ENCODE measurements at regions not wholly inside any gene's neighbourhood (a gene's known extent, or its start where the extent isn't known, plus 50 kb on each side); places are given as distances from the start of the nearest gene placed in this dataset.

GRCh38 chr3:182220471-182220870 lies 508.7 kb downstream of the SOX2 start:
- Histone ChIP-seq H3K4me3 (ENCODE audit: extremely low read depth, insufficient read depth, low read length, poor library complexity, severe bottlenecking) (no peak overlapping the region), H3K4me1 (ENCODE audit: control insufficient read depth, insufficient read depth, low read length, poor library complexity, severe bottlenecking) (no peaks in the 10 kb centered on the region), H3K27ac (ENCODE audit: low read depth, low read length, severe bottlenecking) (no peak overlapping the region), H3K36me3 (ENCODE audit: control insufficient read depth, insufficient read depth, low read length) (no peaks in the 10 kb centered on the region), H3K9me3 (ENCODE audit: control insufficient read depth, low read length) (no peaks in the 10 kb centered on the region)
- no CpG with 5 or more reads among the region's 1 CpG for WGBS, 2 experiments (ENCODE audit: insufficient coverage in 2 of 2)

- WGBS, 2 experiments (ENCODE audit: insufficient coverage in 2 of 2) = 29 to 47% methylated on average over 2 to 3 of the region's 4 CpGs
- no peaks in the 10 kb centered on the region for H3K4me1 ChIP-seq (ENCODE audit: control insufficient read depth, insufficient read depth, low read length, poor library complexity, severe bottlenecking)
- no peaks in the 10 kb centered on the region for H3K36me3 ChIP-seq (ENCODE audit: control insufficient read depth, insufficient read depth, low read length)
- H3K9me3 ChIP-seq (ENCODE audit: control insufficient read depth, low read length) = no peaks in the 10 kb centered on the region
- no peak overlapping the region for H3K27ac ChIP-seq (ENCODE audit: low read depth, low read length, severe bottlenecking)
- H3K4me3 ChIP-seq (ENCODE audit: extremely low read depth, insufficient read depth, low read length, poor library complexity, severe bottlenecking) = no peak overlapping the region
Measured at GRCh38 chr3:182226995-182227394, 515.3 kb downstream of the SOX2 start.

- Histone ChIP-seq H3K27ac (ENCODE audit: low read depth, low read length, severe bottlenecking) (no peak overlapping the region), H3K4me3 (ENCODE audit: extremely low read depth, insufficient read depth, low read length, poor library complexity, severe bottlenecking) (no peak overlapping the region), H3K9me3 (ENCODE audit: control insufficient read depth, low read length) (no peaks in the 10 kb centered on the region), H3K36me3 (ENCODE audit: control insufficient read depth, insufficient read depth, low read length) (no peaks in the 10 kb centered on the region), H3K4me1 (ENCODE audit: control insufficient read depth, insufficient read depth, low read length, poor library complexity, severe bottlenecking) (peaks cover 5% of the 10 kb centered on the region)
- WGBS, 2 experiments (ENCODE audit: insufficient coverage in 2 of 2) = no CpG with 5 or more reads among the region's 1 CpG
Measured at GRCh38 chr3:182233405-182233804, 521.7 kb downstream of the SOX2 start.

GRCh38 chr3:182233957-182234356 lies 522.2 kb downstream of the SOX2 start:
- WGBS, 2 experiments (ENCODE audit: insufficient coverage in 2 of 2) = 17 to 57% methylated on average over 1 of the region's 3 CpGs
- H3K9me3 ChIP-seq (ENCODE audit: control insufficient read depth, low read length) = no peaks in the 10 kb centered on the region
- no peaks in the 10 kb centered on the region for H3K36me3 ChIP-seq (ENCODE audit: control insufficient read depth, insufficient read depth, low read length)
- H3K4me3 ChIP-seq (ENCODE audit: extremely low read depth, insufficient read depth, low read length, poor library complexity, severe bottlenecking) = no peak overlapping the region
- H3K27ac ChIP-seq (ENCODE audit: low read depth, low read length, severe bottlenecking) = no peak overlapping the region
- H3K4me1 ChIP-seq (ENCODE audit: control insufficient read depth, insufficient read depth, low read length, poor library complexity, severe bottlenecking) = peaks cover 5% of the 10 kb centered on the region

GRCh38 chr3:182234881-182235280 lies 523.2 kb downstream of the SOX2 start:
- Histone ChIP-seq H3K36me3 (ENCODE audit: control insufficient read depth, insufficient read depth, low read length) (no peaks in the 10 kb centered on the region), H3K4me1 (ENCODE audit: control insufficient read depth, insufficient read depth, low read length, poor library complexity, severe bottlenecking) (peaks cover 5% of the 10 kb centered on the region), H3K4me3 (ENCODE audit: extremely low read depth, insufficient read depth, low read length, poor library complexity, severe bottlenecking) (no peak overlapping the region), H3K9me3 (ENCODE audit: control insufficient read depth, low read length) (no peaks in the 10 kb centered on the region), H3K27ac (ENCODE audit: low read depth, low read length, severe bottlenecking) (no peak overlapping the region)
- no CpG with 5 or more reads among the region's 2 CpGs for WGBS, 2 experiments (ENCODE audit: insufficient coverage in 2 of 2)

- peaks cover 5% of the 10 kb centered on the region for H3K4me1 ChIP-seq (ENCODE audit: control insufficient read depth, insufficient read depth, low read length, poor library complexity, severe bottlenecking)
- no peak overlapping the region for H3K27ac ChIP-seq (ENCODE audit: low read depth, low read length, severe bottlenecking)
- H3K36me3 ChIP-seq (ENCODE audit: control insufficient read depth, insufficient read depth, low read length) = no peaks in the 10 kb centered on the region
- WGBS, 2 experiments (ENCODE audit: insufficient coverage in 2 of 2) = 71 to 100% methylated on average over 1 of the region's 2 CpGs
- no peaks in the 10 kb centered on the region for H3K9me3 ChIP-seq (ENCODE audit: control insufficient read depth, low read length)
- no peak overlapping the region for H3K4me3 ChIP-seq (ENCODE audit: extremely low read depth, insufficient read depth, low read length, poor library complexity, severe bottlenecking)
Measured at GRCh38 chr3:182235504-182235903, 523.8 kb downstream of the SOX2 start.

- Histone ChIP-seq H3K27ac (ENCODE audit: low read depth, low read length, severe bottlenecking) (peak overlapping the region; percentile 86), H3K36me3 (ENCODE audit: control insufficient read depth, insufficient read depth, low read length) (no peaks in the 10 kb centered on the region), H3K4me1 (ENCODE audit: control insufficient read depth, insufficient read depth, low read length, poor library complexity, severe bottlenecking) (peaks cover 5% of the 10 kb centered on the region), H3K4me3 (ENCODE audit: extremely low read depth, insufficient read depth, low read length, poor library complexity, severe bottlenecking) (no peak overlapping the region), H3K9me3 (ENCODE audit: control insufficient read depth, low read length) (no peaks in the 10 kb centered on the region)
- 43 to 75% methylated on average over 5 of the region's 8 CpGs for WGBS, 2 experiments (ENCODE audit: insufficient coverage in 2 of 2)
Measured at GRCh38 chr3:182238126-182238525, 526.4 kb downstream of the SOX2 start.

- Histone ChIP-seq H3K36me3 (ENCODE audit: control insufficient read depth, insufficient read depth, low read length) (no peaks in the 10 kb centered on the region), H3K9me3 (ENCODE audit: control insufficient read depth, low read length) (no peaks in the 10 kb centered on the region), H3K4me1 (ENCODE audit: control insufficient read depth, insufficient read depth, low read length, poor library complexity, severe bottlenecking) (peaks cover 5% of the 10 kb centered on the region), H3K4me3 (ENCODE audit: extremely low read depth, insufficient read depth, low read length, poor library complexity, severe bottlenecking) (no peak overlapping the region), H3K27ac (ENCODE audit: low read depth, low read length, severe bottlenecking) (no peak overlapping the region)
- 60% methylated on average over 1 of the region's 2 CpGs; no CpG with 5 or more reads in 1 of the 2 experiments for WGBS, 2 experiments (ENCODE audit: insufficient coverage in 2 of 2)
Measured at GRCh38 chr3:182239316-182239715, 527.6 kb downstream of the SOX2 start.

- no peaks in the 10 kb centered on the region for H3K36me3 ChIP-seq (ENCODE audit: control insufficient read depth, insufficient read depth, low read length)
- no peaks in the 10 kb centered on the region for H3K9me3 ChIP-seq (ENCODE audit: control insufficient read depth, low read length)
- H3K27ac ChIP-seq (ENCODE audit: low read depth, low read length, severe bottlenecking) = no peak overlapping the region
- H3K4me3 ChIP-seq (ENCODE audit: extremely low read depth, insufficient read depth, low read length, poor library complexity, severe bottlenecking) = no peak overlapping the region
- no CpG with 5 or more reads among the region's 2 CpGs for WGBS, 2 experiments (ENCODE audit: insufficient coverage in 2 of 2)
- H3K4me1 ChIP-seq (ENCODE audit: control insufficient read depth, insufficient read depth, low read length, poor library complexity, severe bottlenecking) = peaks cover 5% of the 10 kb centered on the region
Measured at GRCh38 chr3:182240474-182240873, 528.7 kb downstream of the SOX2 start.

GRCh38 chr3:182241196-182241765 lies 529.6 kb downstream of the SOX2 start:
- Histone ChIP-seq H3K36me3 (ENCODE audit: control insufficient read depth, insufficient read depth, low read length) (no peaks in the 10 kb centered on the region), H3K4me1 (ENCODE audit: control insufficient read depth, insufficient read depth, low read length, poor library complexity, severe bottlenecking) (peaks cover 5% of the 10 kb centered on the region), H3K9me3 (ENCODE audit: control insufficient read depth, low read length) (no peaks in the 10 kb centered on the region), H3K27ac (ENCODE audit: low read depth, low read length, severe bottlenecking) (peak overlapping the region; percentile 96), H3K4me3 (ENCODE audit: extremely low read depth, insufficient read depth, low read length, poor library complexity, severe bottlenecking) (no peak overlapping the region)
- 80 to 83% methylated on average over 1 to 2 of the region's 8 CpGs for WGBS, 2 experiments (ENCODE audit: insufficient coverage in 2 of 2)

GRCh38 chr3:182241766-182242488 lies 530.2 kb downstream of the SOX2 start:
- Histone ChIP-seq H3K9me3 (ENCODE audit: control insufficient read depth, low read length) (no peaks in the 10 kb centered on the region), H3K27ac (ENCODE audit: low read depth, low read length, severe bottlenecking) (peak overlapping the region; percentile 96), H3K36me3 (ENCODE audit: control insufficient read depth, insufficient read depth, low read length) (no peaks in the 10 kb centered on the region), H3K4me1 (ENCODE audit: control insufficient read depth, insufficient read depth, low read length, poor library complexity, severe bottlenecking) (peaks cover 5% of the 10 kb centered on the region), H3K4me3 (ENCODE audit: extremely low read depth, insufficient read depth, low read length, poor library complexity, severe bottlenecking) (no peak overlapping the region)
- 72 to 83% methylated on average over 10 to 12 of the region's 15 CpGs for WGBS, 2 experiments (ENCODE audit: insufficient coverage in 2 of 2)

All from mesodermal cell (in vitro differentiated cells).